ENCODE measurements at regions not wholly inside any gene's neighbourhood (a gene's known extent, or its start where the extent isn't known, plus 50 kb on each side); places are given as distances from the start of the nearest gene placed in this dataset.

GRCh38 chr4:87739494-87739893 is 59.9 kb upstream of the IBSP start (continued):
- TF ChIP-seq PHF8 (conservative IDR thresholded peaks at IDR 0.05; ENCODE audit: low read depth, low read length) = no peak
- TF ChIP-seq SUZ12 (IDR thresholded peaks at IDR 0.05; ENCODE audit: low read length) = no peak
- no peak for TF ChIP-seq KDM1A (IDR thresholded peaks at IDR 0.05; ENCODE audit: borderline replicate concordance, low read length)
- no peak for TF ChIP-seq KDM5A (IDR thresholded peaks at IDR 0.05; ENCODE audit: low read length)
- no peak for TF ChIP-seq BACH1 (IDR thresholded peaks at IDR 0.05; ENCODE audit: low read length)
- no peak for TF ChIP-seq SAP30 (IDR thresholded peaks at IDR 0.05; ENCODE audit: insufficient read depth, insufficient replicate concordance, low read length)
- TF ChIP-seq SP1 (IDR thresholded peaks at IDR 0.05; ENCODE audit: low read depth, low read length) = no peak
- TF ChIP-seq GTF2F1 (IDR thresholded peaks at IDR 0.05; ENCODE audit: borderline replicate concordance, low read depth, low read length) = no peak

All from H1 (cell line).